NB4 (cell line): ENCODE measurements at regions not wholly inside any gene's neighbourhood (a gene's known extent, or its start where the extent isn't known, plus 50 kb on each side); places are given as distances from the start of the nearest gene placed in this dataset.
"Not testable (repeated sequence)": the region's sequence is repeated elsewhere in the genome, so short reads cannot be mapped to it uniquely, and the experiment has no call there.

ENCODE experiments used
- CTCF ChIP-seq: IDR thresholded peaks from one replicate; pipeline ENCODE4 v1.5.1; 2012; ENCODE audit warnings: low read depth, low read length
- TF ChIP-seq, protein P1 (sequence below): IDR thresholded peaks from 2 replicates; pipeline ENCODE4 v1.6.1; 2011; ENCODE audit warnings: low read depth, low read length

DNA sequence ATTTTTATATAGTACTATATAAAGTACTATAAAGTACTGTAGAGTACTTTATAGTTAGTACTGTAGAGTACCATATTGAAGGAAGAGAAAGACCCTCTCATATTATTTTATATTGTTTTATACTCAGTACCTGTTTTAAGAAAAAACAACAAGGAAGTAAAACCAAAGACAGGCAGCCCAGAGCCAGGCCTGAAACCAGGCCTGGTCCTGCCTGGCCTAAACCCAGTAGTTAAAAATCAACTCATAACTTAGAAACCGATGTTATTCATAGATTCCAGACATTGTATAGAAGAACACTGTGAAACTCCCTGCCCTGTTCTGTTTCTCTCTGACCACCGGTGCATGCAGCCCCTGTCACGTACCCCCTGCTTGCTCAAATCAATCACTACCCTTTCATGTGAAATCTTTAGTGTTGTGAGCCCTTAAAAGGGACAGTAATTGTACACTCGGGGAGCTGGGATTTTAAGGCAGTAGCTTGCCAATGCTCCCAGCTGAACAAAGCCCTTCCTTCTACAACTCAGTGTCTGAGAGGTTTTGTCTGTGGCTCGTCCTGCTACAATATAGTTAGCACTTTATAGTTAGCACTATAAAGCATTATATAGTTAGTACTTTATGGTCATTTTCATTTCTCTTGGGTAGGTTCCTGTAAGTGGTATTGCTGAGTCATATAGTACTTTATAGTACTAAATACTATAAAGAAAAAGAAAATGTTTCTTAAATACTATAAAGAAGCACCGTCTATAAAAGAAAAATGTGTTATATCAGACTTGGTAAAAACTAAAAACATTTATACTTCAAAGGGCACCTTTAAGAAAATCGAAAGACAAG lies 940.6 kb upstream of the ACO1 start:
- TF ChIP-seq CTCF: not testable (repeated sequence)
- TF ChIP-seq, protein P1, sequence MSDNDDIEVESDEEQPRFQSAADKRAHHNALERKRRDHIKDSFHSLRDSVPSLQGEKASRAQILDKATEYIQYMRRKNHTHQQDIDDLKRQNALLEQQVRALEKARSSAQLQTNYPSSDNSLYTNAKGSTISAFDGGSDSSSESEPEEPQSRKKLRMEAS: not testable (repeated sequence)
